ENCODE measurements at regions not wholly inside any gene's neighbourhood (a gene's known extent, or its start where the extent isn't known, plus 50 kb on each side); places are given as distances from the start of the nearest gene placed in this dataset.
"Not testable (repeated sequence)": the region's sequence is repeated elsewhere in the genome, so short reads cannot be mapped to it uniquely, and the experiment has no call there.

DNA sequence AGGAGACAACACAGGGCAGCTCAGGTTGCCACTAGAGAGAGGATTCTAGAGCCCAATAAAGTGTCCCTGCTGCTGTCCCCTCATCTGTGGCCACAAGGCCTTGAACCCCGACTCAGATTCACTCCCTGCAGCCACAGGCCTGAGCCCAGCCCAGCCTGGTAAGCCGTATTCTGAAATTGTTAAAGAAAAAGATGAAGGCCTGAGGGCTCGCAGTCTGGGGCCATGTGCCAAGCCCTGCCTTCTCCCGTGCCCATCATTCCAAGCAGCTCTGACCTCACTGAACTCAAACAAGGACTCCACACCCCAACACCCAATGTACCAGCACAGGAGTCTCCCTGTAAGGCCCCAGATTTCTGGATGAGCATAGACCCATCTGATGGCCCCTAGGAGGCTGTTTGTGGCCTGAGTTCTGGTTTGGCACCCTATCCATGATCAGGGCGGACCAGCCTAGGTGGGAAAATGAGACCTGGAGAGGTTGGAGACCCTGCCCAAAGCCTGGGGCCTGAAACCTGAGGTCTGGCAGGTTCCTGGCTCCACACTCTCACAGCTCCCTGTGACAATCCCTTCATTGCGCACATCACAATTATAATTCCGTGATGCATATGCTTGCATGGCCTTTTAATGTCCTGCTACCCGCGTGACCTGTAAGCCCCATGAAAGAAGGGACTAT, 62.0 kb upstream of the TOP1 start:
- Histone ChIP-seq H3K9me3 (ENCODE audit: insufficient read depth, low read depth, low read length) (no peaks in the 10 kb centered on the region), H3K4me1 (ENCODE audit: insufficient read depth, low read length) (no peaks in the 10 kb centered on the region), H3K36me3 (ENCODE audit: insufficient read depth, low read length) (no peaks in the 10 kb centered on the region), H3K9ac (ENCODE audit: low read length) (no peak overlapping the region), H3K27ac (ENCODE audit: low read depth, low read length) (no peak overlapping the region), H3K4me2 (ENCODE audit: low read length) (no peak overlapping the region), H2AFZ (ENCODE audit: low read depth, low read length) (no peak overlapping the region), H4K20me1 (ENCODE audit: insufficient read depth, low read length) (peaks cover 4% of the 10 kb centered on the region), H3K79me2 (ENCODE audit: insufficient read depth, low read length) (no peaks in the 10 kb centered on the region), H3K4me3 (ENCODE audit: insufficient read depth, low read depth, low read length) (no peak overlapping the region), H3K27me3 (ENCODE audit: insufficient read depth, low read length) (no peaks in the 10 kb centered on the region)
- H3K27ac Mint-ChIP-seq (ENCODE audit: unreplicated experiment): no peak overlapping the region
- DNase-seq (ENCODE audit: low read depth) (no peak), FAIRE-seq (no peak)
- no peak overlapping the region for H3K4me3 Mint-ChIP-seq (ENCODE audit: unreplicated experiment)
- no peaks in the 10 kb centered on the region for H3K9me3 Mint-ChIP-seq (ENCODE audit: unreplicated experiment)
- no peak for TF ChIP-seq EZH2 (IDR thresholded peaks at IDR 0.05; ENCODE audit: insufficient read depth, low read length)
- TF ChIP-seq, protein P1, sequence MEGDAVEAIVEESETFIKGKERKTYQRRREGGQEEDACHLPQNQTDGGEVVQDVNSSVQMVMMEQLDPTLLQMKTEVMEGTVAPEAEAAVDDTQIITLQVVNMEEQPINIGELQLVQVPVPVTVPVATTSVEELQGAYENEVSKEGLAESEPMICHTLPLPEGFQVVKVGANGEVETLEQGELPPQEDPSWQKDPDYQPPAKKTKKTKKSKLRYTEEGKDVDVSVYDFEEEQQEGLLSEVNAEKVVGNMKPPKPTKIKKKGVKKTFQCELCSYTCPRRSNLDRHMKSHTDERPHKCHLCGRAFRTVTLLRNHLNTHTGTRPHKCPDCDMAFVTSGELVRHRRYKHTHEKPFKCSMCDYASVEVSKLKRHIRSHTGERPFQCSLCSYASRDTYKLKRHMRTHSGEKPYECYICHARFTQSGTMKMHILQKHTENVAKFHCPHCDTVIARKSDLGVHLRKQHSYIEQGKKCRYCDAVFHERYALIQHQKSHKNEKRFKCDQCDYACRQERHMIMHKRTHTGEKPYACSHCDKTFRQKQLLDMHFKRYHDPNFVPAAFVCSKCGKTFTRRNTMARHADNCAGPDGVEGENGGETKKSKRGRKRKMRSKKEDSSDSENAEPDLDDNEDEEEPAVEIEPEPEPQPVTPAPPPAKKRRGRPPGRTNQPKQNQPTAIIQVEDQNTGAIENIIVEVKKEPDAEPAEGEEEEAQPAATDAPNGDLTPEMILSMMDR (IDR thresholded peaks at IDR 0.05; ENCODE audit: insufficient read depth, low read depth, low read length): no peak
- H3K36me3 Mint-ChIP-seq (ENCODE audit: low read depth, unreplicated experiment): no peaks in the 10 kb centered on the region
- H3K4me1 Mint-ChIP-seq (ENCODE audit: low read depth, unreplicated experiment): no peaks in the 10 kb centered on the region
- peaks cover 17% of the 10 kb centered on the region for H3K27me3 Mint-ChIP-seq (ENCODE audit: low read depth, unreplicated experiment)

DNA sequence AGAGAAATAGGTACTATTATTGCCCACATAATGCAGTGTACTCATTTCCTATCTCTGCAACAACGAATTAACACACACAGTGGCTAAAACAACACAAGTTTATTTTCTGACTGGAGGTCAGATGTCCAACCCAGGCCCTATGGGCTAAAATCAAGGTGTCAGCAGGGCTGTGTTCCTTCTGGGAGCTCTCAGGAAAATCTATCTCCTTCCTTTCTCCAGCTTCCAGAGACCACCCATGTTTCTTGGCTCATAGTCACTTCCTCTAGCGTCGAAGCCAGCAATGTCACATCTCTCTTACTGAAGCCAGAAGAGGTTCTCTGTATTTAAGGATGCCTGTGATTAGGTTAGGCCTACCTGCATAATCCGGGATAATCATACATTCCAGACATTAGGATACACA, 60.9 kb upstream of the TOP1 start:
- no peak for DNase-seq (ENCODE audit: low read depth)
- no peaks in the 10 kb centered on the region for H3K36me3 ChIP-seq (ENCODE audit: insufficient read depth, low read length)
- Mint-ChIP-seq H3K4me1 (ENCODE audit: low read depth, unreplicated experiment) (no peaks in the 10 kb centered on the region), H3K27ac (ENCODE audit: unreplicated experiment) (no peak overlapping the region), H3K36me3 (ENCODE audit: low read depth, unreplicated experiment) (no peaks in the 10 kb centered on the region), H3K4me3 (ENCODE audit: unreplicated experiment) (no peak overlapping the region), H3K27me3 (ENCODE audit: low read depth, unreplicated experiment) (peaks cover 12% of the 10 kb centered on the region), H3K9me3 (ENCODE audit: unreplicated experiment) (no peaks in the 10 kb centered on the region)
- no peak for TF ChIP-seq EZH2 (IDR thresholded peaks at IDR 0.05; ENCODE audit: insufficient read depth, low read length)
- H3K9ac ChIP-seq (ENCODE audit: low read length): no peak overlapping the region
- H3K4me1 ChIP-seq (ENCODE audit: insufficient read depth, low read length): no peaks in the 10 kb centered on the region
- H2AFZ ChIP-seq (ENCODE audit: low read depth, low read length): no peak overlapping the region
- H3K79me2 ChIP-seq (ENCODE audit: insufficient read depth, low read length): no peaks in the 10 kb centered on the region
- H3K4me3 ChIP-seq (ENCODE audit: insufficient read depth, low read depth, low read length): no peak overlapping the region
- peaks cover 2% of the 10 kb centered on the region for H4K20me1 ChIP-seq (ENCODE audit: insufficient read depth, low read length)
- no peaks in the 10 kb centered on the region for H3K27me3 ChIP-seq (ENCODE audit: insufficient read depth, low read length)
- H3K27ac ChIP-seq (ENCODE audit: low read depth, low read length): no peak overlapping the region
- FAIRE-seq: no peak
- no peaks in the 10 kb centered on the region for H3K9me3 ChIP-seq (ENCODE audit: insufficient read depth, low read depth, low read length)
- H3K4me2 ChIP-seq (ENCODE audit: low read length): no peak overlapping the region

DNA sequence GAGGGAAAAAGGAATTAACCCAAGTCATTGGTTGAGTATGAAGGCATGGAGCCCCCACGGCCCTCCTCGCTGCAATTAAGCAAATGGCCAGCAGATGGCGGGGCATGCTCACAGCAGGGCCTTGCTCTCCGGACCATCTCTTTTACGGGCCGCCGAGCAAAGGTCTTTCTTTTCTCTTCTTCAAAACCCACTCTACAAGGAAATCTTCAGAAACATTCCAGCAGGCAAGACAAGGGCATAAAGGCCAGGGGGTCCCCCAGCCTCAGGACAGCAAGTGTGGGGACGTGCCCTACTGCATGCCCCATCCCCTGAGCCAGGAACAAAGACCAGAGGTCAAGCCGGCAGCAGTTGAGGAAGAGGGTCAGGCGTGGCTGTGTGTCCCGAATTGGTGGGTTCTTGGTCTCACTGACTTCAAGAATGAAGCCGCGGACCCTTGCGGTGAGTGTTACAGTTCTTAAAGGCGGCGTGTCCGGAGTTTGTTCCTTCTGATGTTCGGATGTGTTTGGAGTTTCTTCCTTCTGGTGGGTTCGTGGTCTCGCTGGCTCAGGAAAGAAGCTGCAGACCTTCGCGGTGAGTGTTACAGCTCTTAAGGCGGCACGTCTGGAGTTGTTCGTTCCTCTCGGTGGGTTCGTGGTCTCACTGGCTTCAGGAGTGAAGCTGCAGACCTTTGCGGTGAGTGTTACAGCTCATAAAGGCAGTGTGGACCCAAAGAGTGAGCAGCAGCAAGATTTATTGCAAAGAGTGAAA, 59.6 kb upstream of the TOP1 start:
- not testable (repeated sequence) for H3K9me3 ChIP-seq (ENCODE audit: insufficient read depth, low read depth, low read length); H3K27me3 ChIP-seq (ENCODE audit: insufficient read depth, low read length); H3K27ac ChIP-seq (ENCODE audit: low read depth, low read length); FAIRE-seq; H3K9me3 Mint-ChIP-seq (ENCODE audit: unreplicated experiment); H3K79me2 ChIP-seq (ENCODE audit: insufficient read depth, low read length); H4K20me1 ChIP-seq (ENCODE audit: insufficient read depth, low read length); H3K27ac Mint-ChIP-seq (ENCODE audit: unreplicated experiment); H3K4me1 ChIP-seq (ENCODE audit: insufficient read depth, low read length); H3K4me1 Mint-ChIP-seq (ENCODE audit: low read depth, unreplicated experiment); H3K36me3 ChIP-seq (ENCODE audit: insufficient read depth, low read length); H3K36me3 Mint-ChIP-seq (ENCODE audit: low read depth, unreplicated experiment)
- H3K4me2 ChIP-seq (ENCODE audit: low read length): peak overlapping the region; percentile 86
- H3K9ac ChIP-seq (ENCODE audit: low read length): peak overlapping the region; percentile 68
- TF ChIP-seq, protein P1 (IDR thresholded peaks at IDR 0.05; ENCODE audit: insufficient read depth, low read depth, low read length): peak; percentile 94
- H3K4me3 ChIP-seq (ENCODE audit: insufficient read depth, low read depth, low read length): peak overlapping the region; percentile 50
- peak overlapping the region; percentile 35 for H3K4me3 Mint-ChIP-seq (ENCODE audit: unreplicated experiment)
- H2AFZ ChIP-seq (ENCODE audit: low read depth, low read length): peak overlapping the region; percentile 93
- H3K27me3 Mint-ChIP-seq (ENCODE audit: low read depth, unreplicated experiment): peaks cover 10% of the 10 kb centered on the region
- DNase-seq (ENCODE audit: low read depth): peak; percentile 22
